Natural killer cell (primary cell): ENCODE measurements at regions not wholly inside any gene's neighbourhood (a gene's known extent, or its start where the extent isn't known, plus 50 kb on each side); places are given as distances from the start of the nearest gene placed in this dataset.

Experiments
- ATAC-seq, 3 donors: fragments of 150-1000 bp in 2 of 3; fragments of 200-7000 bp in 1 of 3; cut with Tn5 transposase; 1 replicate in 1 of 3; 2 replicates in 2 of 3; pipeline ENCODE4 v1.10.0; 2021; ENCODE audit warnings: mild to moderate bottlenecking in 2 of 3, moderate library complexity in 2 of 3
- DNase-seq, 2 donors: peaks; one replicate each; pipeline versions ENCODE4 v3.0.0 to v3.0.0-alpha.2; 2013 to 2021; ENCODE audit warnings: mixed read lengths in 1 of 2
- H3K27ac ChIP-seq: one replicate; pipeline ENCODE4 v1.5.1; 2013; ENCODE audit warnings: mild to moderate bottlenecking, low read length
- H3K27me3 ChIP-seq: one replicate; pipeline ENCODE4 v1.6.1; 2013; ENCODE audit warnings: low read length; ENCODE audit not compliant: control insufficient read depth, insufficient read depth
- H3K36me3 ChIP-seq: one replicate; pipeline ENCODE4 v1.6.1; 2013; ENCODE audit warnings: low read length; ENCODE audit not compliant: control insufficient read depth, insufficient read depth
- H3K4me1 ChIP-seq: one replicate; pipeline ENCODE4 v1.6.1; 2013; ENCODE audit warnings: low read length; ENCODE audit not compliant: control insufficient read depth, insufficient read depth
- H3K4me3 ChIP-seq: one replicate; pipeline ENCODE4 v1.5.1; 2013; ENCODE audit warnings: low read length
- H3K9me3 ChIP-seq: one replicate; pipeline ENCODE4 v1.6.1; 2013; ENCODE audit warnings: low read length; ENCODE audit not compliant: control insufficient read depth, insufficient read depth
- H3K27ac Mint-ChIP-seq, 2 donors: one replicate each; pipeline ENCODE4 v1.8.0; 2022; ENCODE audit warnings: mild to moderate bottlenecking in 2 of 2, mixed read lengths in 2 of 2, moderate library complexity in 1 of 2
- H3K27me3 Mint-ChIP-seq, 2 donors: one replicate each; pipeline ENCODE4 v1.8.0; 2022; ENCODE audit warnings: low read depth in 2 of 2, mixed read lengths in 2 of 2
- H3K36me3 Mint-ChIP-seq: one replicate; pipeline ENCODE4 v1.8.0; 2022; ENCODE audit warnings: mixed read lengths
- H3K4me1 Mint-ChIP-seq, 2 donors: one replicate each; pipeline ENCODE4 v1.8.0; 2022; ENCODE audit warnings: mixed read lengths in 2 of 2
- H3K4me3 Mint-ChIP-seq: one replicate; pipeline ENCODE4 v1.8.0; 2022; ENCODE audit warnings: mild to moderate bottlenecking, moderate library complexity, mixed read lengths
- H3K9me3 Mint-ChIP-seq, 2 donors: one replicate each; pipeline ENCODE4 v1.8.0; 2022; ENCODE audit warnings: mixed read lengths in 2 of 2
- WGBS: methylation state at CpG from one replicate; pipeline ENCODE4 v1.1.7; 2013; ENCODE audit warnings: missing lambda C conversion rate; ENCODE audit not compliant: insufficient coverage; 5-methylcytosine and 5-hydroxymethylcytosine counted together
- intact Hi-C: fragments of 100-400 bp; cut with micrococcal nuclease; formaldehyde crosslinking; loops from one replicate; pipeline ENCODE4 v1.14.2; 2022
- TF ChIP-seq, protein P1 (sequence below): fragments of 200-600 bp; IDR thresholded peaks from one replicate; pipeline ENCODE4 v1.8.0; 2022; ENCODE audit warnings: antibody characterized with exemption

DNA sequence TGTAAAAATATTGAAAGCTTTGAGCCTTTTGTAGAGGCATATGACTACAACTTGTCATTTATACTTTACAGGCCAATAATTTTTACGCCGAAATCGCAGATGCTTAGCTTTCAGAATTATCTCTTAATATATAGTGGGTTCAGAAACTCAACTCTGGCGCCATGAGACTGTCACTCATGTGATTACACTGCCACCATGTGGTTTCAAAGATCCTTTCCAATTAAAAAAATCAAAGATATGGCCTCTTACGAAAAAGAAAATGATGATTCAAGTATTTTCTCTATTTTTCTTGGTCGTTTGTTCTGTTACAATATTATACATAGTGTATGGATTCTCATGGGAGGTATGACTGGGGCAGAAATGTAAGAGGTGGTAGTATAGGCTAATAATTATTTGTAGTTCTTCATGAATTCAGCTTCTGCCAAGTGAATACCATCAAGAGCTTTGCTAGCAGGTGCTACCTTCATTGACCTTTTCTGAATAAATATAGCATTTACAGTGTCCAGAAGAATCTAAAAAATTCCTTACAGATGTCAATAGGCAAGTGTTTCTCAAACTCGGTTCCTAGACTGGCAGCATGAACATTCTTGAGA is 751.7 kb upstream of the GOLIM4 start:
- TF ChIP-seq, protein P1, sequence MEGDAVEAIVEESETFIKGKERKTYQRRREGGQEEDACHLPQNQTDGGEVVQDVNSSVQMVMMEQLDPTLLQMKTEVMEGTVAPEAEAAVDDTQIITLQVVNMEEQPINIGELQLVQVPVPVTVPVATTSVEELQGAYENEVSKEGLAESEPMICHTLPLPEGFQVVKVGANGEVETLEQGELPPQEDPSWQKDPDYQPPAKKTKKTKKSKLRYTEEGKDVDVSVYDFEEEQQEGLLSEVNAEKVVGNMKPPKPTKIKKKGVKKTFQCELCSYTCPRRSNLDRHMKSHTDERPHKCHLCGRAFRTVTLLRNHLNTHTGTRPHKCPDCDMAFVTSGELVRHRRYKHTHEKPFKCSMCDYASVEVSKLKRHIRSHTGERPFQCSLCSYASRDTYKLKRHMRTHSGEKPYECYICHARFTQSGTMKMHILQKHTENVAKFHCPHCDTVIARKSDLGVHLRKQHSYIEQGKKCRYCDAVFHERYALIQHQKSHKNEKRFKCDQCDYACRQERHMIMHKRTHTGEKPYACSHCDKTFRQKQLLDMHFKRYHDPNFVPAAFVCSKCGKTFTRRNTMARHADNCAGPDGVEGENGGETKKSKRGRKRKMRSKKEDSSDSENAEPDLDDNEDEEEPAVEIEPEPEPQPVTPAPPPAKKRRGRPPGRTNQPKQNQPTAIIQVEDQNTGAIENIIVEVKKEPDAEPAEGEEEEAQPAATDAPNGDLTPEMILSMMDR = no peak
- no peaks in the 10 kb centered on the region for H3K27me3 ChIP-seq
- intact Hi-C loops = loop anchor here (2.0 kb wide), 2 partner anchors 637 to 801 kb away; no protein-coding TSS in a partner anchor
- no peak overlapping the region for H3K4me3 Mint-ChIP-seq
- H3K36me3 Mint-ChIP-seq = no peaks in the 10 kb centered on the region
- H3K4me3 ChIP-seq = no peak overlapping the region
- H3K27ac Mint-ChIP-seq = no peak overlapping the region
- DNase-seq (peak in 1 of 2 donors; percentile 11), ATAC-seq (no peak)
- WGBS = 41% methylated on average over 4 of the region's 7 CpGs
- no peaks in the 10 kb centered on the region for H3K36me3 ChIP-seq
- no peaks in the 10 kb centered on the region for H3K4me1 Mint-ChIP-seq
- H3K9me3 ChIP-seq = no peaks in the 10 kb centered on the region
- no peaks in the 10 kb centered on the region for H3K9me3 Mint-ChIP-seq
- H3K4me1 ChIP-seq = no peaks in the 10 kb centered on the region
- peaks cover 4 to 8% of the 10 kb centered on the region in 2 donors for H3K27me3 Mint-ChIP-seq
- H3K27ac ChIP-seq = no peak overlapping the region

DNA sequence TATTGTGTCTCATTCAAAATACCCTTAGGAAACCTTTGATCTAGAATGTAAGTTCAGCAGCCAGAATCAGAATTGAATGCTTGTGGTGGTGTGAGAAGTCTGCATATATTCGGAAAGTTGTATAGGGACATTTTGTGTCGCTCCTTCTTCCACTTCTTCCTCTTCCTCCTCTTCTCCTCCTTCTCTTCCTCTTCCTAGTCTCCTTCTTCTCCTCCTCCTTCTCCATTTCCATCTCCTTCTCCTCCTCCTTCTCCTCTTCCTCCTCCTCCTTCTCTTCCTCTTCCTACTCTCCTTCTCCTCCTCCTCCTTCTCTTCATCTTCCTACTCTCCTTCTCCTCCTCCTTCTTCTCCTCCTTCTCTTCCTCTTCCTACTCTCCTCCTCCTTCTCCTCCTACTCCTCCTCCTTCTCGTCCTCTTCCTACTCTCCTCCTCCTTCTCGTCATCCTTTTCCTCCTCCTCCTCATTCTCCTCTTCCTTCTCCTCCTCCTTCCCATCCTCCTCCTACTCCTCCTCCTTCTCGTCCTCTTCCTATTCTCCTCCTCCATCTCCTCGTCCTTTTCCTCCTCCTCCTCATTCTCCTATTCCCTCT is 749.3 kb upstream of the GOLIM4 start:
- TF ChIP-seq, protein P1 = no peak
- Histone ChIP-seq H3K27ac (no peak overlapping the region), H3K9me3 (no peaks in the 10 kb centered on the region), H3K4me3 (no peak overlapping the region), H3K36me3 (no peaks in the 10 kb centered on the region), H3K27me3 (no peaks in the 10 kb centered on the region), H3K4me1 (no peaks in the 10 kb centered on the region)
- H3K36me3 Mint-ChIP-seq = no peaks in the 10 kb centered on the region
- WGBS = 69% methylated on average over 5 of the region's 6 CpGs
- peaks cover 4 to 8% of the 10 kb centered on the region in 2 donors for H3K27me3 Mint-ChIP-seq
- no peaks in the 10 kb centered on the region for H3K4me1 Mint-ChIP-seq
- DNase-seq = no peak
- H3K4me3 Mint-ChIP-seq = no peak overlapping the region
- intact Hi-C loops = no loop called here
- H3K9me3 Mint-ChIP-seq = no peaks in the 10 kb centered on the region
- H3K27ac Mint-ChIP-seq = no peak overlapping the region
- ATAC-seq = no peak

DNA sequence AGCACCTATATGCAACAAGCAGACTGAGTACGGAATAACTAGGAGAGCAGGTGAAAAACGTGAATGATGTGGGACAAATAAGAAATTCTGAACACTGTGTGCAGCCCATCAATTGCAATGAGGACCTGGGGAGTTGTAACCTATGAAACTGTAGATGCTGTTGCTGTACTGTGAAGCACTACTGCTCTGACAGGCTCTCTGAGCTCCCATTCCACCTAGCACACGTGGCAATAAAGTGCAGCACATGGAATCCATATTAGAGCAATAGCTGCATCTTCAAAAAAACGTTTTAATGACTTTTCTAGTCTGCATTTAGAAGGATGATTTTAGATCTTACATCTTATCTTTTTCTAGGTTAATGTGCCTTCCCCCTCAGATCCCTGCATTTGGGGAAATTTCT is 748.7 kb upstream of the GOLIM4 start:
- Mint-ChIP-seq H3K27ac (no peak overlapping the region), H3K4me1 (no peaks in the 10 kb centered on the region), H3K27me3 (peaks cover 4 to 8% of the 10 kb centered on the region in 2 donors), H3K36me3 (no peaks in the 10 kb centered on the region), H3K9me3 (no peaks in the 10 kb centered on the region), H3K4me3 (no peak overlapping the region)
- Histone ChIP-seq H3K27me3 (no peaks in the 10 kb centered on the region), H3K27ac (no peak overlapping the region), H3K4me3 (no peak overlapping the region), H3K4me1 (no peaks in the 10 kb centered on the region), H3K9me3 (no peaks in the 10 kb centered on the region), H3K36me3 (no peaks in the 10 kb centered on the region)
- TF ChIP-seq, protein P1 = no peak
- WGBS = 67% methylated on average over 4 of the region's 4 CpGs
- DNase-seq (no peak), ATAC-seq (no peak)
- intact Hi-C loops = no loop called here

DNA sequence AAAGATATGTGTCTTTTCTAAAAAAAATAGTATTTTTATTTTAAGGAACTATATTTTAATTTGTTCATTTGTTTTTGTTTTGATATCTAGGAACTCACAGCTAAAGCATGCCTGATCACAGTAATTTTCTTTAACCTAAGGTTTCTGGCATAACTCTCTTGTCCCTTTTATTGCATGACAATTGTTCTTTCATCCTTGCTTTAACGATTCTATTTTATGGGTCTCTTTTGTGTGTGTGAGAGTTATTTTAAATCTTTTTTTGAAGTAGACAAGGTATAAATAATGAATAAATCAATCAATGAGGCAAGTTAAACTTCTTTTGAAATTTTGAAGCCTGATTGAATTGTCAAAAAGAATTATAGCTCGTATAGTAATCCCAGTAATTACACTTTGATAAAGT is 747.8 kb upstream of the GOLIM4 start:
- ATAC-seq (no peak), DNase-seq (no peak)
- no peaks in the 10 kb centered on the region for H3K9me3 Mint-ChIP-seq
- 75% methylated on average over 1 of the region's 2 CpGs for WGBS
- no peaks in the 10 kb centered on the region for H3K4me1 Mint-ChIP-seq
- Histone ChIP-seq H3K36me3 (no peaks in the 10 kb centered on the region), H3K27me3 (no peaks in the 10 kb centered on the region), H3K27ac (no peak overlapping the region), H3K4me3 (no peak overlapping the region), H3K9me3 (no peaks in the 10 kb centered on the region), H3K4me1 (no peaks in the 10 kb centered on the region)
- H3K27me3 Mint-ChIP-seq = peaks cover 4 to 8% of the 10 kb centered on the region in 2 donors
- H3K27ac Mint-ChIP-seq = no peak overlapping the region
- intact Hi-C loops = no loop called here
- TF ChIP-seq, protein P1 = no peak
- H3K36me3 Mint-ChIP-seq = no peaks in the 10 kb centered on the region
- H3K4me3 Mint-ChIP-seq = no peak overlapping the region
